ENCODE measurements at regions not wholly inside any gene's neighbourhood (a gene's known extent, or its start where the extent isn't known, plus 50 kb on each side); places are given as distances from the start of the nearest gene placed in this dataset.

DNA sequence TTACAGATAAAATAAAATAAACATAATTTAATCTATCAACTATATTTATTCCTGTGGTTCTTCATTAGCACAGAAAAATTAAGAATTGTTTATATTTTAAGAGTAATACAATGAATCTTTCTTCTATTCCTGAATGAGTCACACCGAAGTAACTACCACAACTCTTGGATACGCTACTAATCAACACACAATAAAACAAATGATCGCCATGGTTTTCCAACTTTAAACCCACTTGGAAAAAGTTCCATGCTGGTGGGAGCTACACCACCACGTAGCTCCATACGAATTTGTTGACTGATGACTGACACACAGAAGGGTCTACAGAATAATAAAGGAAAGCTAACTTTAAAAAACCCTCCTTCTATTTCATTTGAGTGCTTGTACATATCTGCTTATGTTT, 135.8 kb upstream of the NEDD9 start (continued):
- TF ChIP-seq SMAD1 (IDR thresholded peaks at IDR 0.05; ENCODE audit: low read depth, partially characterized antibody) (no peak), BCL3 (IDR thresholded peaks at IDR 0.05; ENCODE audit: borderline replicate concordance, insufficient read depth, low read depth, low read length, poor library complexity, severe bottlenecking) (no peak), SMAD5 (IDR thresholded peaks at IDR 0.05; ENCODE audit: low read depth) (no peak), ZNF622 (IDR thresholded peaks at IDR 0.05) (no peak), SP1 (IDR thresholded peaks at IDR 0.05; ENCODE audit: low read depth, low read length) (no peak), POLR2A (IDR thresholded peaks at IDR 0.05; ENCODE audit: low read depth, low read length) (no peak)

- H3K36me3 ChIP-seq (ENCODE audit: control insufficient read depth in 2 of 2, insufficient read depth in 2 of 2, low read length in 1 of 2) = peaks cover 2 to 19% of the 10 kb centered on the region in 2 experiments; a peak in 2 of 4 replicates
- H3K27me3 ChIP-seq (replicated peaks in 1 of 2; ENCODE audit: control insufficient read depth in 2 of 2, insufficient read depth in 2 of 2, low read length in 1 of 2) = no peaks in the 10 kb centered on the region
- peak overlapping the region; percentile 41; the same call in 1 of the 2 replicates for H3K4me2 ChIP-seq (ENCODE audit: control insufficient read depth, insufficient read depth)
- FAIRE-seq = no peak
- DNase-seq (ENCODE audit: low read depth, low spot score) = no peak
- peaks cover 6% of the 10 kb centered on the region for H3K9me3 ChIP-seq (replicated peaks; ENCODE audit: control insufficient read depth, insufficient read depth, low read length)
- in situ Hi-C loops (cut with MboI) = no loop called here
- peak overlapping the region; percentile 78 for H3K27ac ChIP-seq (ENCODE audit: control insufficient read depth, insufficient read depth)
- H2AFZ ChIP-seq (ENCODE audit: control insufficient read depth, low read depth, low read length) = no peak overlapping the region
- ChIA-PET CTCF (interaction anchor here (0.9 to 7.8 kb wide), 16 partner anchors 8 to 217 kb away, joined by 3 to 72 read pairs (median 4); no protein-coding TSS in a partner anchor), RAD21 (ENCODE audit: unreplicated experiment) (interaction anchor here (1.0 to 10.7 kb wide), 23 partner anchors 13 to 150 kb away, joined by 3 to 221 read pairs (median 6); partner anchors contain the start of gene NEDD9), SMC1A (ENCODE audit: uncharacterized antibody, unreplicated experiment) (interaction anchor here (0.6 to 11.6 kb wide), 31 partner anchors 9 to 196 kb away, joined by 3 to 275 read pairs (median 6); no protein-coding TSS in a partner anchor), POLR2A (interaction anchor here (0.9 to 2.8 kb wide), 18 partner anchors 12 to 135 kb away, joined by 3 to 39 read pairs (median 6); partner anchors contain the start of gene NEDD9)
- H3K9ac ChIP-seq (ENCODE audit: control insufficient read depth, insufficient read depth, low read length) = 0 out of 2 replicates have a peak overlapping the region, but pooled peaks have one; percentile 14
- peaks cover 63% of the 10 kb centered on the region for H3K4me1 ChIP-seq (ENCODE audit: control insufficient read depth, insufficient read depth, low read length)
- peak; percentile 1 for ATAC-seq
- H3K4me3 ChIP-seq = no peak overlapping the region
- peaks cover 72% of the 10 kb centered on the region for H3K79me2 ChIP-seq (ENCODE audit: control insufficient read depth, insufficient read depth, low read length)
- no TSS peak for BruUV-seq (replicated peaks)
- intact Hi-C loops (cut with micrococcal nuclease; ENCODE audit: unreplicated experiment) = loop anchor here (1.0 to 5.0 kb wide), 2 partner anchors 90 to 195 kb away; no protein-coding TSS in a partner anchor
- no peaks in the 10 kb centered on the region for H4K20me1 ChIP-seq (ENCODE audit: control insufficient read depth, insufficient read depth)
- WGBS (ENCODE audit: insufficient coverage, insufficient replicate concordance, low lambda C conversion rate, missing lambda C conversion rate) = 80% methylated on average over 6 of the region's 6 CpGs
- 0 out of 2 replicates have a peak, but pooled peaks have one; percentile 29 for TF ChIP-seq ZNF687 (IDR thresholded peaks at IDR 0.05)
- TF ChIP-seq, protein P1, sequence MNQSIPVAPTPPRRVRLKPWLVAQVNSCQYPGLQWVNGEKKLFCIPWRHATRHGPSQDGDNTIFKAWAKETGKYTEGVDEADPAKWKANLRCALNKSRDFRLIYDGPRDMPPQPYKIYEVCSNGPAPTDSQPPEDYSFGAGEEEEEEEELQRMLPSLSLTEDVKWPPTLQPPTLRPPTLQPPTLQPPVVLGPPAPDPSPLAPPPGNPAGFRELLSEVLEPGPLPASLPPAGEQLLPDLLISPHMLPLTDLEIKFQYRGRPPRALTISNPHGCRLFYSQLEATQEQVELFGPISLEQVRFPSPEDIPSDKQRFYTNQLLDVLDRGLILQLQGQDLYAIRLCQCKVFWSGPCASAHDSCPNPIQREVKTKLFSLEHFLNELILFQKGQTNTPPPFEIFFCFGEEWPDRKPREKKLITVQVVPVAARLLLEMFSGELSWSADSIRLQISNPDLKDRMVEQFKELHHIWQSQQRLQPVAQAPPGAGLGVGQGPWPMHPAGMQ (IDR thresholded peaks at IDR 0.05; ENCODE audit: borderline replicate concordance) = no peak
- TF ChIP-seq IKZF1 (conservative IDR thresholded peaks at IDR 0.05) = peak; percentile 59
- TF ChIP-seq SPI1 (IDR thresholded peaks at IDR 0.05; ENCODE audit: borderline replicate concordance, insufficient read depth, low read depth, low read length) = no peak
- TF ChIP-seq IKZF2 (IDR thresholded peaks at IDR 0.05) = peak in 1 of 2 experiments; percentile 64; a peak in 2 of 4 replicates
- TF ChIP-seq, protein P2, sequence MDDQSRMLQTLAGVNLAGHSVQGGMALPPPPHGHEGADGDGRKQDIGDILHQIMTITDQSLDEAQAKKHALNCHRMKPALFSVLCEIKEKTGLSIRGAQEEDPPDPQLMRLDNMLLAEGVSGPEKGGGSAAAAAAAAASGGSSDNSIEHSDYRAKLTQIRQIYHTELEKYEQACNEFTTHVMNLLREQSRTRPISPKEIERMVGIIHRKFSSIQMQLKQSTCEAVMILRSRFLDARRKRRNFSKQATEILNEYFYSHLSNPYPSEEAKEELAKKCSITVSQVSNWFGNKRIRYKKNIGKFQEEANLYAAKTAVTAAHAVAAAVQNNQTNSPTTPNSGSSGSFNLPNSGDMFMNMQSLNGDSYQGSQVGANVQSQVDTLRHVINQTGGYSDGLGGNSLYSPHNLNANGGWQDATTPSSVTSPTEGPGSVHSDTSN (IDR thresholded peaks at IDR 0.05; ENCODE audit: insufficient replicate concordance, low read depth, low read length) = peak; percentile 10
- TF ChIP-seq MTA2 (IDR thresholded peaks at IDR 0.05; ENCODE audit: low read depth) = 0 out of 2 replicates have a peak, but pooled peaks have one; percentile 22
Observed at GRCh38 chr6:11367638-11368199, 135.3 kb upstream of the NEDD9 start.

All from GM12878 (cell line).